ENCODE measurements at regions not wholly inside any gene's neighbourhood (a gene's known extent, or its start where the extent isn't known, plus 50 kb on each side); places are given as distances from the start of the nearest gene placed in this dataset.
"Not testable (repeated sequence)": the region's sequence is repeated elsewhere in the genome, so short reads cannot be mapped to it uniquely, and the experiment has no call there.

DNA sequence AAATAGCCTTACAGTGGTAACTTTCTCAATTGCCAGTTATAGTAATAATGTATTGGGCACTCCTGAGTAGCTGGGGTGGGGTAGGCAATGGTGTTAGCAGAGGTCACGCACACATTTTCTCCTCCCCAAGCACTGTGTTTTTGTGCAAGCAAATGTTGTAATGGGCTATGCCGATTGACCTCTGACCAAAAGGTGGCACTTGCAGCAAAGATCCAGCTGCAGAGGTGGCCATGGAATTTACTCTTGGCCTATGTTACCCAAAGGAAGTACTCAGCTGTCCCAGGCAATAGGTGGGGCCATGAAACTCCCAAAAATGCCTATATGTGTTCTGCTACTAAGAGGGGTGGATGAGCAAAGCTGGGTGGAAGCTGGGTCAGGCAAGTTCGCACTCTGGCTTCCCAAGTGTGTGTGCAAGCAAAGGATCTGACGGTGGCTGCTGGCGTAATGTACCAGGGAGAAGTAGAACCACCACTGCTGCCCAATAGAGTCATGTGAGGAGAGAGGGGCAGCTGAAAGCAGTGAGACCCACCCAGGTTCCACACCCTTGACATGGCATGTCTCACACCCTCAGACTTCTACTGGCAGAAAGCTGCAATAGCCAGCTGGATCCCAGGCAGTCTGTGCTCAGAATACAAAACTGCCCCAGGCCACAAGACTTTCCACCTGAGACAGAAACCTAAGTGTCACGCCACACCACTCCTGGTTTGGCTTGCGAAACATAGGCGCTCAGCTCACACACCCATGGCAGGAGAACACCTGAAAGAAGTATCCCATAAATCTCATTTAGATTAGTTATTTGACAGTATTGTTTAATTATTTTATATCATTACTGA is 353.3 kb upstream of the EMCN start:
- Histone ChIP-seq H3K4me3 (IDR thresholded peaks at IDR 0.05; ENCODE audit: insufficient read depth, low read depth, low read length) (no peak overlapping the region), H3K9ac (no peak overlapping the region), H2AFZ (ENCODE audit: low read depth) (no peak overlapping the region), H4K20me1 (ENCODE audit: insufficient read depth) (no peaks in the 10 kb centered on the region), H3K27ac (no peak overlapping the region), H3K79me2 (ENCODE audit: insufficient read depth, low read depth) (no peaks in the 10 kb centered on the region), H3K36me3 (ENCODE audit: insufficient read depth) (no peaks in the 10 kb centered on the region), H3K4me2 (no peak overlapping the region), H3K4me1 (ENCODE audit: low read depth, poor library complexity, severe bottlenecking) (no peaks in the 10 kb centered on the region), H3K27me3 (ENCODE audit: insufficient read depth, low read depth) (no peaks in the 10 kb centered on the region)
- TF ChIP-seq, protein P1, sequence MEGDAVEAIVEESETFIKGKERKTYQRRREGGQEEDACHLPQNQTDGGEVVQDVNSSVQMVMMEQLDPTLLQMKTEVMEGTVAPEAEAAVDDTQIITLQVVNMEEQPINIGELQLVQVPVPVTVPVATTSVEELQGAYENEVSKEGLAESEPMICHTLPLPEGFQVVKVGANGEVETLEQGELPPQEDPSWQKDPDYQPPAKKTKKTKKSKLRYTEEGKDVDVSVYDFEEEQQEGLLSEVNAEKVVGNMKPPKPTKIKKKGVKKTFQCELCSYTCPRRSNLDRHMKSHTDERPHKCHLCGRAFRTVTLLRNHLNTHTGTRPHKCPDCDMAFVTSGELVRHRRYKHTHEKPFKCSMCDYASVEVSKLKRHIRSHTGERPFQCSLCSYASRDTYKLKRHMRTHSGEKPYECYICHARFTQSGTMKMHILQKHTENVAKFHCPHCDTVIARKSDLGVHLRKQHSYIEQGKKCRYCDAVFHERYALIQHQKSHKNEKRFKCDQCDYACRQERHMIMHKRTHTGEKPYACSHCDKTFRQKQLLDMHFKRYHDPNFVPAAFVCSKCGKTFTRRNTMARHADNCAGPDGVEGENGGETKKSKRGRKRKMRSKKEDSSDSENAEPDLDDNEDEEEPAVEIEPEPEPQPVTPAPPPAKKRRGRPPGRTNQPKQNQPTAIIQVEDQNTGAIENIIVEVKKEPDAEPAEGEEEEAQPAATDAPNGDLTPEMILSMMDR (conservative IDR thresholded peaks at IDR 0.05; ENCODE audit: low read depth, low read length), result no peak

DNA sequence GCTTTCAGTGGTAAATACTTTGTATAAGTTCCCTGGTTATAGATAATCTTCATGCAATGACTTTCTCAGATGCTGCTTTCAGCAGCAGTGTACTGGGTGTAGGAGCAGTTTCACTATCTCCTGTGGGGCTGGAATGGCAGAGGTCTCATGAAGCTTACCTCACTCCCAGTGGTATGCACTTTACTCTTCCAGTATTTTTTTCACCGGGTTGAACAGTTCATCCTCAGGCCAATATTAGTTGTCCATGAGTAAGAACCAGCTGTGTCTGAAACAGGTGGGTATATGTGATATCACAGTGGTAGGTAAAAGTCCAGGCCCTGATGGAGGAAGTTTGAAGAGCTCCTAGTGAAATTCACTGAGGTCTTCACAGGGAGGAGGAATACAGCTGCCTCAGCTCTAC is 351.5 kb upstream of the EMCN start:
- TF ChIP-seq, protein P1 (conservative IDR thresholded peaks at IDR 0.05; ENCODE audit: low read depth, low read length), result no peak
- Histone ChIP-seq H3K4me3 (IDR thresholded peaks at IDR 0.05; ENCODE audit: insufficient read depth, low read depth, low read length) (no peak overlapping the region), H3K9ac (no peak overlapping the region), H4K20me1 (ENCODE audit: insufficient read depth) (no peaks in the 10 kb centered on the region), H3K4me1 (ENCODE audit: low read depth, poor library complexity, severe bottlenecking) (no peaks in the 10 kb centered on the region), H2AFZ (ENCODE audit: low read depth) (no peak overlapping the region), H3K27ac (no peak overlapping the region), H3K36me3 (ENCODE audit: insufficient read depth) (no peaks in the 10 kb centered on the region), H3K27me3 (ENCODE audit: insufficient read depth, low read depth) (no peaks in the 10 kb centered on the region), H3K4me2 (no peak overlapping the region), H3K79me2 (ENCODE audit: insufficient read depth, low read depth) (no peaks in the 10 kb centered on the region)

DNA sequence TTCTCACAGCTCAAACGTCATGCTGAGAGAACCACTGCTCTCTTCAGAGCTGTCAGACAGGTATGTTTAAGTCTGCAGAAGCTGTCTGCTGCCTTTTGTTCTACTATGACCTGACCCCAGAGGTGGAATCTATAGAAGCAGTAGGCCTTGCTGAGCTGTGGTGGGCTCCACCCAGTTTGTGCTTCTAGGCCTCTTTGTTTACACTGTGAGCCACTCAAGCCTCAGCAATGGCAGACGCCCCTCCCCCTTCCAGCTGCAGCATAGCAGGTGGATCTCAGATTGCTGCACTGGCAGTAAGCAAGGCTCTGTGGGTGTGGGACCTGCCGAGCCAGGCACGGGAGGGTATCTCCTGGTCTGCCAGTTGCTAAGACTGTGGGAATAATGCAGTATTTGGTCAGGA is 350.5 kb upstream of the EMCN start:
- H3K79me2 ChIP-seq (ENCODE audit: insufficient read depth, low read depth); H2AFZ ChIP-seq (ENCODE audit: low read depth); H3K4me1 ChIP-seq (ENCODE audit: low read depth, poor library complexity, severe bottlenecking); H3K4me2 ChIP-seq; H4K20me1 ChIP-seq (ENCODE audit: insufficient read depth); H3K9ac ChIP-seq; H3K36me3 ChIP-seq (ENCODE audit: insufficient read depth); H3K27ac ChIP-seq; H3K4me3 ChIP-seq (IDR thresholded peaks at IDR 0.05; ENCODE audit: insufficient read depth, low read depth, low read length); H3K27me3 ChIP-seq (ENCODE audit: insufficient read depth, low read depth): not testable (repeated sequence)

DNA sequence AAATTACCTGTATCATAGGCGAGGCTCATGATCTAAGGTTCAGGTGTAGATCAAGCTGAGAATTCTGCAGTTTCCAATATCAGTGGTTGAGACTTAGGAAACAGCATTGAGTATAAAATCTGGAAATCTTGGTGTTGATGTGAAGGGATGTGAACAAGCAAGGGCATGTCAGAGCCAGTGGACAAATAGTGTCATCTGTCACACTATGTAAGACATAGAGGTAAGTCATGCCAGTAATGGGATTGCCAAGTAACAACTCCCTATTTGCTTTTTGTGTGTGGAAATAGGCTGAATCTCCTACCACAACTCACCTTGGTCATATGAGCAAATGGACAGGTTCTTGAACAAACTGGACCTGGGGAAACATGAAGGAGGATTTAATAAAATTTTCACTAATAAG is 334.5 kb upstream of the EMCN start:
- H2AFZ ChIP-seq (ENCODE audit: low read depth), result no peak overlapping the region
- H3K4me2 ChIP-seq, result no peak overlapping the region
- H3K36me3 ChIP-seq (ENCODE audit: insufficient read depth), result no peaks in the 10 kb centered on the region
- H3K9ac ChIP-seq, result no peak overlapping the region
- H3K27me3 ChIP-seq (ENCODE audit: insufficient read depth, low read depth), result no peaks in the 10 kb centered on the region
- H3K79me2 ChIP-seq (ENCODE audit: insufficient read depth, low read depth), result no peaks in the 10 kb centered on the region
- TF ChIP-seq, protein P1 (conservative IDR thresholded peaks at IDR 0.05; ENCODE audit: low read depth, low read length), result no peak
- no peaks in the 10 kb centered on the region for H4K20me1 ChIP-seq (ENCODE audit: insufficient read depth)
- no peaks in the 10 kb centered on the region for H3K4me1 ChIP-seq (ENCODE audit: low read depth, poor library complexity, severe bottlenecking)
- no peak overlapping the region for H3K27ac ChIP-seq
- H3K4me3 ChIP-seq (IDR thresholded peaks at IDR 0.05; ENCODE audit: insufficient read depth, low read depth, low read length), result no peak overlapping the region

DNA sequence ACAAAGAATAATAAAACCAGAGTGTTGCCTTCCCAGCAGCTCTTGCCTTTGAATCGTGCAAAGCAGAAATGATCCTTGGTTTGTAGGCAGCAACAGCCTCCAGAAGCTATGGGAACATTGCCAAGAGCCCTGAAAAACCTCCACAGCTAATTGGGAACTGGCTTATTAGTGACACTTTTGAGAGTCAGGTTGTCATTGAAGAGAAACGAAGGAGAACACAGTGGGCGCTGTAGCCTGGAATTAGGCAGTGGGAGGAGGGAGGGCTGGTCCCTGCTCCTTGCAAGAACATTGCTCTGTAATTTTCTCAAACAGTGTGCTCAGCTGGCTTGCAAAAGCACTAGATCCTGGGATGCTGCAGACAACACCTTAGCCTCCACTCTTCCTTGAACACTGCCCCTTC is 331.5 kb upstream of the EMCN start:
- no peaks in the 10 kb centered on the region for H3K79me2 ChIP-seq (ENCODE audit: insufficient read depth, low read depth)
- no peaks in the 10 kb centered on the region for H3K36me3 ChIP-seq (ENCODE audit: insufficient read depth)
- H3K4me2 ChIP-seq, result no peak overlapping the region
- no peaks in the 10 kb centered on the region for H3K27me3 ChIP-seq (ENCODE audit: insufficient read depth, low read depth)
- TF ChIP-seq, protein P1 (conservative IDR thresholded peaks at IDR 0.05; ENCODE audit: low read depth, low read length), result no peak
- no peak overlapping the region for H2AFZ ChIP-seq (ENCODE audit: low read depth)
- H3K4me1 ChIP-seq (ENCODE audit: low read depth, poor library complexity, severe bottlenecking), result no peaks in the 10 kb centered on the region
- no peak overlapping the region for H3K27ac ChIP-seq
- no peaks in the 10 kb centered on the region for H4K20me1 ChIP-seq (ENCODE audit: insufficient read depth)
- H3K4me3 ChIP-seq (IDR thresholded peaks at IDR 0.05; ENCODE audit: insufficient read depth, low read depth, low read length), result no peak overlapping the region
- H3K9ac ChIP-seq, result no peak overlapping the region

Measured in KMS-11 (cell line).